ENCODE measurements at regions not wholly inside any gene's neighbourhood (a gene's known extent, or its start where the extent isn't known, plus 50 kb on each side); places are given as distances from the start of the nearest gene placed in this dataset.

GRCh38 chr6:140486450-140487361, 1112.3 kb upstream of the CITED2 start:
- TF ChIP-seq EZH2phosphoT487 (conservative IDR thresholded peaks at IDR 0.05; ENCODE audit: low read length) (no peak), CTCF (IDR thresholded peaks at IDR 0.05; ENCODE audit: insufficient read depth, low read length, poor library complexity, severe bottlenecking) (no peak)
